GM19397 (cell line): ENCODE measurements at regions not wholly inside any gene's neighbourhood (a gene's known extent, or its start where the extent isn't known, plus 50 kb on each side); places are given as distances from the start of the nearest gene placed in this dataset.
"Not testable (repeated sequence)": the region's sequence is repeated elsewhere in the genome, so short reads cannot be mapped to it uniquely, and the experiment has no call there.

Experiments used
- ATAC-seq: cut with Tn5 transposase; IDR thresholded peaks from one replicate; pipeline ENCODE4 v1.9.1; 2021; ENCODE audit warnings: mild to moderate bottlenecking, moderate library complexity; ENCODE audit not compliant: unreplicated experiment

GRCh38 chr12:31906557-31907301 lies 52.5 kb upstream of the RESF1 start:
- ATAC-seq: no peak

GRCh38 chr12:31903025-31903424 lies 56.2 kb upstream of the RESF1 start:
- no peak for ATAC-seq

GRCh38 chr12:31900271-31900670 lies 58.9 kb upstream of the RESF1 start:
- no peak for ATAC-seq

GRCh38 chr12:31899109-31899508 lies 60.1 kb upstream of the RESF1 start:
- ATAC-seq: no peak

GRCh38 chr12:31897781-31898503 lies 61.3 kb upstream of the RESF1 start:
- ATAC-seq: no peak

GRCh38 chr12:31897092-31897491 lies 62.1 kb upstream of the RESF1 start:
- not testable (repeated sequence) for ATAC-seq

GRCh38 chr12:31896514-31897039 lies 62.6 kb upstream of the RESF1 start:
- peak; percentile 99 for ATAC-seq

- ATAC-seq: no peak
Observed at GRCh38 chr12:31895449-31896150, 63.6 kb upstream of the RESF1 start.

- ATAC-seq: no peak
Observed at GRCh38 chr12:31890295-31891285, 68.6 kb upstream of the RESF1 start.

GRCh38 chr12:31887109-31887811 lies 72.0 kb upstream of the RESF1 start:
- ATAC-seq: peak; percentile 58

GRCh38 chr12:31882682-31883081 lies 76.5 kb upstream of the RESF1 start:
- not testable (repeated sequence) for ATAC-seq

- ATAC-seq: no peak
Observed at GRCh38 chr12:31880340-31880739, 78.9 kb upstream of the RESF1 start.

GRCh38 chr12:31877884-31878283 lies 81.3 kb upstream of the RESF1 start:
- no peak for ATAC-seq

- ATAC-seq: no peak
Observed at GRCh38 chr12:31876568-31877424, 82.4 kb upstream of the RESF1 start.

GRCh38 chr12:31875609-31875964 lies 83.6 kb upstream of the RESF1 start:
- no peak for ATAC-seq

GRCh38 chr12:31874961-31875608 lies 84.1 kb upstream of the RESF1 start:
- ATAC-seq: peak; percentile 74

GRCh38 chr12:31872831-31873604 lies 86.2 kb upstream of the RESF1 start:
- no peak for ATAC-seq

GRCh38 chr12:31869972-31870371 lies 89.2 kb upstream of the RESF1 start:
- no peak for ATAC-seq
